Calu3 (cell line): ENCODE measurements at regions not wholly inside any gene's neighbourhood (a gene's known extent, or its start where the extent isn't known, plus 50 kb on each side); places are given as distances from the start of the nearest gene placed in this dataset.

Source experiments
- BruUV-seq: library from RNA; stranded (reverse); fragments of 400-500 nt; replicated peaks from 2 replicates; lab custom pipeline; 2021; lab: Mats Ljungman, UMichigan
- CTCF ChIA-PET: fragments of 300-600 bp; sonication (Branson Sonifier 250); formaldehyde crosslinking; loops from one replicate; lab custom pipeline; 2022; ENCODE audit warnings: antibody characterized with exemption; lab: Charles Lee
- DNase-seq: peaks from one replicate; pipeline ENCODE4 v3.0.0; 2022
- H3K27ac Mint-ChIP-seq: one replicate; pipeline ENCODE4 v1.8.0; 2022; ENCODE audit warnings: mixed read lengths; ENCODE audit not compliant: unreplicated experiment
- H3K27me3 Mint-ChIP-seq: one replicate; pipeline ENCODE4 v1.8.0; 2022; ENCODE audit warnings: mixed read lengths; ENCODE audit not compliant: unreplicated experiment
- H3K36me3 Mint-ChIP-seq: one replicate; pipeline ENCODE4 v1.8.0; 2022; ENCODE audit warnings: mild to moderate bottlenecking, moderate library complexity, mixed read lengths; ENCODE audit not compliant: insufficient read depth, unreplicated experiment
- H3K4me1 Mint-ChIP-seq: one replicate; pipeline ENCODE4 v1.8.0; 2022; ENCODE audit warnings: mild to moderate bottlenecking, low read depth, mixed read lengths; ENCODE audit not compliant: unreplicated experiment
- H3K4me3 Mint-ChIP-seq: one replicate; pipeline ENCODE4 v1.8.0; 2022; ENCODE audit warnings: mild to moderate bottlenecking, low read depth, moderate library complexity, mixed read lengths; ENCODE audit not compliant: unreplicated experiment
- H3K9me3 Mint-ChIP-seq: one replicate; pipeline ENCODE4 v1.8.0; 2022; ENCODE audit warnings: low read depth, mixed read lengths; ENCODE audit not compliant: unreplicated experiment
- intact Hi-C: fragments of 100-400 bp; cut with micrococcal nuclease; formaldehyde crosslinking; loops from one replicate; pipeline ENCODE4 v1.10.0; 2022; ENCODE audit not compliant: unreplicated experiment
- TF ChIP-seq, protein P1 (sequence below): fragments of 200-600 bp; IDR thresholded peaks from one replicate; pipeline ENCODE4 v1.8.0; 2022; ENCODE audit warnings: antibody characterized with exemption; ENCODE audit not compliant: unreplicated experiment

- no TSS peak for BruUV-seq
- Mint-ChIP-seq H3K27ac (no peak overlapping the region), H3K4me3 (no peak overlapping the region), H3K36me3 (no peaks in the 10 kb centered on the region), H3K9me3 (peaks cover 4% of the 10 kb centered on the region), H3K4me1 (no peaks in the 10 kb centered on the region), H3K27me3 (no peaks in the 10 kb centered on the region)
- TF ChIP-seq, protein P1, sequence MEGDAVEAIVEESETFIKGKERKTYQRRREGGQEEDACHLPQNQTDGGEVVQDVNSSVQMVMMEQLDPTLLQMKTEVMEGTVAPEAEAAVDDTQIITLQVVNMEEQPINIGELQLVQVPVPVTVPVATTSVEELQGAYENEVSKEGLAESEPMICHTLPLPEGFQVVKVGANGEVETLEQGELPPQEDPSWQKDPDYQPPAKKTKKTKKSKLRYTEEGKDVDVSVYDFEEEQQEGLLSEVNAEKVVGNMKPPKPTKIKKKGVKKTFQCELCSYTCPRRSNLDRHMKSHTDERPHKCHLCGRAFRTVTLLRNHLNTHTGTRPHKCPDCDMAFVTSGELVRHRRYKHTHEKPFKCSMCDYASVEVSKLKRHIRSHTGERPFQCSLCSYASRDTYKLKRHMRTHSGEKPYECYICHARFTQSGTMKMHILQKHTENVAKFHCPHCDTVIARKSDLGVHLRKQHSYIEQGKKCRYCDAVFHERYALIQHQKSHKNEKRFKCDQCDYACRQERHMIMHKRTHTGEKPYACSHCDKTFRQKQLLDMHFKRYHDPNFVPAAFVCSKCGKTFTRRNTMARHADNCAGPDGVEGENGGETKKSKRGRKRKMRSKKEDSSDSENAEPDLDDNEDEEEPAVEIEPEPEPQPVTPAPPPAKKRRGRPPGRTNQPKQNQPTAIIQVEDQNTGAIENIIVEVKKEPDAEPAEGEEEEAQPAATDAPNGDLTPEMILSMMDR, result no peak
- intact Hi-C loops, result no loop called here
- no peak for DNase-seq
- CTCF ChIA-PET, result no interaction called here
Observed at GRCh38 chr16:63497408-63497807, 1461.2 kb upstream of the CDH8 start.

DNA sequence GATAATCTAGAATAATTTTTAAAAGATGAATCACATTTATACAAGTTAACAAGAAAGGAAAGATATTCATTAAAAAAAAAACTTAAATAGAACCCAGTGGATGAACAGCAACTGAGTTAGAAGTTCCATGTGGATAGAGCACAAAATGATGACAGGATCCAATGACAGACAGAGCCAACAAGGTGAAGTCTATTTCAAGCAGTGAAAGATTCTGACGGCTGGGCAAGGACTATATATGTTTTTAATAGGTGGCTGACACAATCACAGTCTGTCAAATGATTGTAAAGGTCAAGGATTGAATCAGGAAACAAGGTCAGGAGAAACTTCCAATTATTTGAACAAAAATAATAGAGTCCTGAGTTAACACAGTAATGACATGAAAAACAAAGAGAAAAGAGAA, 1460.0 kb upstream of the CDH8 start:
- Mint-ChIP-seq H3K27ac (no peak overlapping the region), H3K4me1 (no peaks in the 10 kb centered on the region), H3K9me3 (peaks cover 4% of the 10 kb centered on the region), H3K4me3 (no peak overlapping the region), H3K27me3 (no peaks in the 10 kb centered on the region), H3K36me3 (no peaks in the 10 kb centered on the region)
- DNase-seq, result no peak
- TF ChIP-seq, protein P1, result no peak
- CTCF ChIA-PET, result no interaction called here
- intact Hi-C loops, result no loop called here
- BruUV-seq, result no TSS peak

GRCh38 chr16:63488955-63489354, 1452.7 kb upstream of the CDH8 start:
- Mint-ChIP-seq H3K36me3 (no peaks in the 10 kb centered on the region), H3K27ac (no peak overlapping the region), H3K4me1 (no peaks in the 10 kb centered on the region), H3K4me3 (no peak overlapping the region), H3K27me3 (no peaks in the 10 kb centered on the region), H3K9me3 (peaks cover 8% of the 10 kb centered on the region)
- BruUV-seq, result no TSS peak
- TF ChIP-seq, protein P1, result no peak
- intact Hi-C loops, result no loop called here
- no peak for DNase-seq
- CTCF ChIA-PET, result interaction anchor here (0.6 kb wide), 1 partner anchor 37 kb away, joined by 3 read pairs; no protein-coding TSS in a partner anchor

GRCh38 chr16:63481060-63481459, 1444.8 kb upstream of the CDH8 start:
- H3K4me1 Mint-ChIP-seq, result no peaks in the 10 kb centered on the region
- peaks cover 5% of the 10 kb centered on the region for H3K9me3 Mint-ChIP-seq
- no peak for DNase-seq
- no peak overlapping the region for H3K4me3 Mint-ChIP-seq
- CTCF ChIA-PET, result no interaction called here
- no TSS peak for BruUV-seq
- intact Hi-C loops, result no loop called here
- TF ChIP-seq, protein P1, result no peak
- H3K36me3 Mint-ChIP-seq, result no peaks in the 10 kb centered on the region
- no peak overlapping the region for H3K27ac Mint-ChIP-seq
- no peaks in the 10 kb centered on the region for H3K27me3 Mint-ChIP-seq
